Hepatocyte (in vitro differentiated cells): ENCODE measurements at regions not wholly inside any gene's neighbourhood (a gene's known extent, or its start where the extent isn't known, plus 50 kb on each side); places are given as distances from the start of the nearest gene placed in this dataset.

Experiments
- DNase-seq: peaks from one replicate; pipeline ENCODE4 v3.0.0-alpha.2; 2016; ENCODE audit warnings: low spot score
- H2AFZ ChIP-seq: fragments of 200-600 bp; sonication (generic); 2 replicates; pipeline ENCODE4 v1.6.0; 2016; ENCODE audit warnings: antibody characterized with exemption, mild to moderate bottlenecking
- H3K27ac ChIP-seq: fragments of 200-600 bp; sonication (generic); 2 replicates; pipeline ENCODE4 v1.5.1; 2016; ENCODE audit warnings: mild to moderate bottlenecking
- H3K27me3 ChIP-seq: fragments of 200-600 bp; sonication (generic); 2 replicates; pipeline ENCODE4 v1.6.1; 2016
- H3K36me3 ChIP-seq: fragments of 200-600 bp; sonication (generic); replicated peaks from 2 replicates; pipeline ENCODE4 v1.5.1; 2016; ENCODE audit warnings: low read depth; ENCODE audit not compliant: insufficient read depth
- H3K4me1 ChIP-seq: fragments of 200-600 bp; sonication (generic); 2 replicates; pipeline ENCODE4 v1.5.1; 2016; ENCODE audit warnings: mild to moderate bottlenecking, moderate library complexity; ENCODE audit not compliant: insufficient read depth
- H3K4me2 ChIP-seq: fragments of 200-600 bp; sonication (generic); 2 replicates; pipeline ENCODE4 v1.6.0; 2016
- H3K4me3 ChIP-seq: fragments of 200-600 bp; sonication (generic); 2 replicates; pipeline ENCODE4 v1.5.1; 2016; ENCODE audit warnings: mild to moderate bottlenecking
- H3K79me2 ChIP-seq: fragments of 200-600 bp; sonication (generic); 2 replicates; pipeline ENCODE4 v1.6.0; 2017; ENCODE audit warnings: mild to moderate bottlenecking
- H3K9me2 ChIP-seq: fragments of 200-600 bp; sonication (generic); replicated peaks from 2 replicates; pipeline ENCODE4 v1.6.0; 2017; ENCODE audit warnings: mild to moderate bottlenecking; ENCODE audit not compliant: insufficient read depth
- H3K9me3 ChIP-seq: fragments of 200-600 bp; sonication (generic); 2 replicates; pipeline ENCODE4 v1.5.1; 2016; ENCODE audit warnings: low read depth, mild to moderate bottlenecking
- H4K20me1 ChIP-seq: fragments of 200-600 bp; sonication (generic); 2 replicates; pipeline ENCODE4 v1.6.0; 2016; ENCODE audit warnings: mild to moderate bottlenecking; ENCODE audit not compliant: insufficient read depth, poor library complexity, severe bottlenecking
- EZH2 ChIP-seq: fragments of 200-600 bp; sonication (generic); IDR thresholded peaks from 2 replicates; pipeline ENCODE4 v1.6.1; 2016; ENCODE audit warnings: antibody characterized with exemption, mild to moderate bottlenecking, borderline replicate concordance
- EZH2phosphoT487 ChIP-seq: fragments of 200-600 bp; sonication (generic); IDR thresholded peaks from one replicate; pipeline ENCODE4 v1.6.1; 2018; ENCODE audit warnings: antibody characterized with exemption, mild to moderate bottlenecking, low read depth, moderate library complexity; ENCODE audit not compliant: unreplicated experiment, severe bottlenecking
- WGBS: methylation state at CpG from one replicate; pipeline ENCODE4 v1.1.6; 2016; ENCODE audit warnings: low lambda C conversion rate; ENCODE audit errors: missing lambda C conversion rate; 5-methylcytosine and 5-hydroxymethylcytosine counted together
- TF ChIP-seq, protein P1 (sequence below): fragments of 200-600 bp; sonication (generic); IDR thresholded peaks from 2 replicates; pipeline ENCODE4 v1.5.1; 2016; ENCODE audit warnings: antibody characterized with exemption, mild to moderate bottlenecking; ENCODE audit not compliant: poor library complexity

DNA sequence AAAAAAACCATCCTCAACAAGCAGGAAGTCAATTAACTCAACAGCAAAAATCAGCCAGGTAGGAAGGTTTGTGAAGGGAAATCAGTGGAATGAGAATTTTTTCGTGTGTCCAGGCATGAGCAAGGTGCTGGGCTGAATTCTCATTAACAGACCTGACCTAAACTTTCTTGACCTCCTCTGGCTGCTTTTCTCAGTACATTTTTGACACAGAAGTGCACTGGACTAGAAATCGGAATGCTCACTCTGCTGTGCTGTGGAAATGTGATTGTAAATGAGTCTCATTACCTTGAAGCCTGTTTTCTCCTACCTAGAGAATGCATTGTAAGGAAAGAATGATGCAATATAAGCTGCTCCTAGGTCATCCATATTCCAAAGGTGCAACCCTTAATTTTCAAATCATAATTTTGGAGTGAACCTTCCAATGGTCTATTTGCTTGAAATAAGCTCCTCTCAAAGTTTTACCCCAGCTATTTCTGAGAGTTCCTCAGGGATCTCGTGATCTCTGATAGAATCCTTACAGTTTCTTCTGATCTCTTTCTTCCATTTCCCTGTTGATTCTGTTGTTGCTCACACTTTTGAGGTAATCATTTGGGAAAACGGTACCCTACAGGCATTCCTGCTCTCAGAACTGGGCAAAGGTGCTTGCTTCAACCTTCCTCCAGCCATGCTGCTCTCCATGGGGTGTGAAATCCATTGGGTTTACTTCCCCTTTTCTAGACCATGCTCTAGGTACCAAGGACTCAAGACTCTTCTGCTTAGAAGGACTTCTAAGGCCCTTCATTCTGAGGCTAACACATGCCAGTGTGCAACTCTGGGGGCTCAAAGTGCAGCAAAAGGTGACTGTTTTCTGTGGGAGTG is 104.9 kb upstream of the ITPRID2 start:
- H3K27ac ChIP-seq, result peak overlapping the region; percentile 71

DNA sequence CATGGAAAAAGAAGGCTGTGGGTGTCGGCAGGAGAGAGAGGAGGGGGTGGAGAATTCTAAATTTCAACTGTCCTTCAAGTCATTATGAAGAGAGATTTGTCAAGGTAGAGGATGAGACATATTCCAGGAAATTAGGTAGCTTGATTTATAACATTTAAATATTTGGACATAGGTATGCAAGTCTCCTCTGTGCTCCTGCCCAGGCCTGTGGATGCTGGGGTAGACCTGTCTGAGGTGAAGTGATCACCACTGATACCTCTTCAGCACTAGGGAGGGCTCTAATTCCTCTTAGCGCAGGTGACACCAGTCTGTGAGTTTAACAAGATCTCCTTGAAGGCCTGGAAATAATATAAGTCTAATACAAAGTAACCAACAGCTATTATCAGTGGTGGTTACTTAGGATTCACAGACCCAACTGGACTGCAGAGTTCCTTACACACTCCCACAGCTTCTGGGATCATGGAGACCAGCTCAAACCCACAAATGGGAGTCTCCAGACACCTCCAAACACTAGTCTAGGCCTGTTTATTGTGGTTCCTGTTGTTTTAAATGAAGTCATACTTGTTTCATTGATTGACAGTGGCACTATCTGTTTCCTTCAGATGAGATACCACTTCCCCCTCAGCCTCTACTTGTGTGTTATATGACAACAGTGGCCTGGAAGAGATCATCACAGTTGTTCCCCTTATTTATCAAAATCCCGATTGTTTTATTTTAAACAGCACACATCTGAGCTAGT is 104.1 kb upstream of the ITPRID2 start:
- Histone ChIP-seq H3K27ac (no peak overlapping the region), H3K36me3 (no peaks in the 10 kb centered on the region), H3K9me3 (no peaks in the 10 kb centered on the region), H3K4me1 (peaks cover 52% of the 10 kb centered on the region), H3K9me2 (no peaks in the 10 kb centered on the region), H3K79me2 (no peaks in the 10 kb centered on the region), H3K4me3 (no peak overlapping the region), H3K27me3 (no peaks in the 10 kb centered on the region), H4K20me1 (no peaks in the 10 kb centered on the region), H2AFZ (no peak overlapping the region), H3K4me2 (no peak overlapping the region)
- TF ChIP-seq EZH2 (no peak), EZH2phosphoT487 (no peak)
- TF ChIP-seq, protein P1, sequence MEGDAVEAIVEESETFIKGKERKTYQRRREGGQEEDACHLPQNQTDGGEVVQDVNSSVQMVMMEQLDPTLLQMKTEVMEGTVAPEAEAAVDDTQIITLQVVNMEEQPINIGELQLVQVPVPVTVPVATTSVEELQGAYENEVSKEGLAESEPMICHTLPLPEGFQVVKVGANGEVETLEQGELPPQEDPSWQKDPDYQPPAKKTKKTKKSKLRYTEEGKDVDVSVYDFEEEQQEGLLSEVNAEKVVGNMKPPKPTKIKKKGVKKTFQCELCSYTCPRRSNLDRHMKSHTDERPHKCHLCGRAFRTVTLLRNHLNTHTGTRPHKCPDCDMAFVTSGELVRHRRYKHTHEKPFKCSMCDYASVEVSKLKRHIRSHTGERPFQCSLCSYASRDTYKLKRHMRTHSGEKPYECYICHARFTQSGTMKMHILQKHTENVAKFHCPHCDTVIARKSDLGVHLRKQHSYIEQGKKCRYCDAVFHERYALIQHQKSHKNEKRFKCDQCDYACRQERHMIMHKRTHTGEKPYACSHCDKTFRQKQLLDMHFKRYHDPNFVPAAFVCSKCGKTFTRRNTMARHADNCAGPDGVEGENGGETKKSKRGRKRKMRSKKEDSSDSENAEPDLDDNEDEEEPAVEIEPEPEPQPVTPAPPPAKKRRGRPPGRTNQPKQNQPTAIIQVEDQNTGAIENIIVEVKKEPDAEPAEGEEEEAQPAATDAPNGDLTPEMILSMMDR, result no peak
- DNase-seq, result no peak
- 91% methylated on average over 3 of the region's 3 CpGs for WGBS

More for the DNA sequence above, 104.9 kb upstream of the ITPRID2 start:
- H2AFZ ChIP-seq, result no peak overlapping the region
- no peaks in the 10 kb centered on the region for H3K79me2 ChIP-seq
- H3K27me3 ChIP-seq, result no peaks in the 10 kb centered on the region
- no peak overlapping the region for H3K4me3 ChIP-seq
- H3K9me2 ChIP-seq, result no peaks in the 10 kb centered on the region
- H3K36me3 ChIP-seq, result no peaks in the 10 kb centered on the region
- no peak for DNase-seq
- 90% methylated on average over 4 of the region's 4 CpGs for WGBS
- H3K4me2 ChIP-seq, result no peak overlapping the region
- peaks cover 48% of the 10 kb centered on the region for H3K4me1 ChIP-seq
- TF ChIP-seq, protein P1, result no peak
- no peak for TF ChIP-seq EZH2phosphoT487
- TF ChIP-seq EZH2, result no peak
- H3K9me3 ChIP-seq, result no peaks in the 10 kb centered on the region
- no peaks in the 10 kb centered on the region for H4K20me1 ChIP-seq

DNA sequence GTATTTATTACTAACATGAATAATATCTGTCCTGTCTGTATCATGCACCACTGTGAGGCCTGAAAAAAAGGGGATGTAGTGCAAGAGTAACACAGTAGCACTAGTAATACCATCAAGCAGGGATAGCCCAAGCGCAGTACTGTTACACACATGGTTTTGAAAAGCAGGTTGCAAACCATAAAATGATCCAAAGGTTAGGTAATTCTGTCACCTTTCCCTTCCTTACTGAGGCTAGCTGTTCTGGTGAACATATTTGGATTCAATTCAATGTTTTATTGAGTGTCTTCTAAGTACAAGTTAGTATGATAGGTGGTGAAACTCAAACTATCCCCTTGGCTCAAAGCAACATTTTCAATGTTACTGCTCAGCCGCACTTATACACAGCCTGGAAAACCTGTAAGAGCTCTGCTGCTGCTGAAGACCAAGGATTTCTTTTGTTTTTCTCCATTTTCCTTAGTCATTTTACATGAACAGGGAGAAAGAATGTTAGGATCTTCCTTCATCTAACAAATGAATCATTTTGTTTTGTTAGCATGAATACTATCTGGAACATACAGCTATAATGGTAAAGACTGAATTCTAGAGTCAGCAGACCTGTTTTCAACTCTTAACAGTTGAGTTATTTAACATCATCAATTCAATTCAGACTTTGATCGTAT is 102.5 kb upstream of the ITPRID2 start:
- H3K4me2 ChIP-seq, result no peak overlapping the region
- H3K79me2 ChIP-seq, result no peaks in the 10 kb centered on the region
- no peak overlapping the region for H3K4me3 ChIP-seq
- WGBS, result 93% methylated on average over 3 of the region's 3 CpGs
- no peaks in the 10 kb centered on the region for H3K27me3 ChIP-seq
- H2AFZ ChIP-seq, result no peak overlapping the region
- no peaks in the 10 kb centered on the region for H3K9me3 ChIP-seq
- no peaks in the 10 kb centered on the region for H3K9me2 ChIP-seq
- DNase-seq, result no peak
- H4K20me1 ChIP-seq, result no peaks in the 10 kb centered on the region
- TF ChIP-seq EZH2 (no peak), EZH2phosphoT487 (no peak)
- TF ChIP-seq, protein P1, result no peak
- H3K27ac ChIP-seq, result peak overlapping the region; percentile 2
- H3K4me1 ChIP-seq, result peaks cover 38% of the 10 kb centered on the region
- no peaks in the 10 kb centered on the region for H3K36me3 ChIP-seq
